ENCODE measurements at regions not wholly inside any gene's neighbourhood (a gene's known extent, or its start where the extent isn't known, plus 50 kb on each side); places are given as distances from the start of the nearest gene placed in this dataset.

DNA sequence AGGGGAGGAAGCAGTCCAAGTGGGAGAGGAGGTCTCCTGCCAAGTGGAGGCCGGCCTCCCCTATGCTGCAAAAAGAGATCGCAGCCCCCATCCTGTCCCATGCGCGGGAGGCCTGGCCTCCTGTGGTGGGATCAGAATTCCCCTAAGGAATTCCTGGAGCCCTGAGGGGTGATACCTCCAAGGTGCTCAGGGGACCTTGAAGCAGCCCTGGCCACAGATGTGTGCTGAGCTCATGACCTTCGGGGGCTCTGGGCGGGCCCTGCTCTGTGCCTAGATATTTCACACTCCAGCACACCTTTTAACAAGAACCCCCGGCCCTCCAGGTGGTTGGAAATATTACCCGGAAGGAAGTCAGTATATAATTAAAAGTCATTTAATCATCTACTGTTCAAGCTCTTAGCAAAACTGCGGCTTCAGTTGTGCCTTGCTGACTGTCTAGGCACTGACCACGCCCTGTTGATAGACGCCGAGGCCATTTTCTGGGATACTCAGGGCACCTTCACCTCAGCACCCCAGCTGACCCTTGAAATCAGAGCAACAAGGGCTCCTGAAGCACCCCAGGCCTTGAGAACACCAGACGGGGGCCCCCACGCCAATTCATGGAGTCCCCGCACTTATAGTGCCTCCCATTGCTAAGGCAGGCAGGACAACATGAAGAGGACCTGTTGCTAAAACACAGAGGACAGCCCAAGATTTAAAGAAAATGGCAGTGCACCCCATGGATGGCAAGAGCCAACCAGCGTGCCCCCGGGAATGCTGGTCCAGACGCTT lies 119.1 kb downstream of the NDUFA10 start:
- TF ChIP-seq, protein P1, sequence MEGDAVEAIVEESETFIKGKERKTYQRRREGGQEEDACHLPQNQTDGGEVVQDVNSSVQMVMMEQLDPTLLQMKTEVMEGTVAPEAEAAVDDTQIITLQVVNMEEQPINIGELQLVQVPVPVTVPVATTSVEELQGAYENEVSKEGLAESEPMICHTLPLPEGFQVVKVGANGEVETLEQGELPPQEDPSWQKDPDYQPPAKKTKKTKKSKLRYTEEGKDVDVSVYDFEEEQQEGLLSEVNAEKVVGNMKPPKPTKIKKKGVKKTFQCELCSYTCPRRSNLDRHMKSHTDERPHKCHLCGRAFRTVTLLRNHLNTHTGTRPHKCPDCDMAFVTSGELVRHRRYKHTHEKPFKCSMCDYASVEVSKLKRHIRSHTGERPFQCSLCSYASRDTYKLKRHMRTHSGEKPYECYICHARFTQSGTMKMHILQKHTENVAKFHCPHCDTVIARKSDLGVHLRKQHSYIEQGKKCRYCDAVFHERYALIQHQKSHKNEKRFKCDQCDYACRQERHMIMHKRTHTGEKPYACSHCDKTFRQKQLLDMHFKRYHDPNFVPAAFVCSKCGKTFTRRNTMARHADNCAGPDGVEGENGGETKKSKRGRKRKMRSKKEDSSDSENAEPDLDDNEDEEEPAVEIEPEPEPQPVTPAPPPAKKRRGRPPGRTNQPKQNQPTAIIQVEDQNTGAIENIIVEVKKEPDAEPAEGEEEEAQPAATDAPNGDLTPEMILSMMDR (conservative IDR thresholded peaks at IDR 0.05; ENCODE audit: control insufficient read depth, insufficient read depth, low read depth, low read length) = no peak
- no peak overlapping the region for H3K4me3 ChIP-seq (ENCODE audit: control insufficient read depth, low read depth, low read length)
- DNase-seq (ENCODE audit: low read depth) = no peak

DNA sequence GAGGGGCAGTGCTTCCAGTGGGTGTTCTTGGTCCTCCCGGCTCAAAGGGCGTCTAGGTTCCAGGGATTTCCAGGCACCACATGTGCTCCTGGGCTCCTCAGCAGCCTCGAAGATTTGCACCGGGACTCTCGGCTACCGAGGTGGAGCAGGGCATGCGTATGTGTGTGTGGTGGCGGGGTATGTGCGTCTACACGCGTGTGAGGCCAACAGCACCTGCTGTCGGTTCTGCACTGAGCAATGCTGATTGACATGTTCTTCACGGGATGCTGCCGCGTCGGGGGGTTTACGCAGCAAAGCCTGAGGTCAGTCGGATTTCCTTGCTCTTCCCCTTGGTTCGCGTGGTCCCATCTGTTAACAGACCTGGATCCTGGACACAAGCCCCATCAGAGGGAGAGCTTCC lies 119.8 kb downstream of the NDUFA10 start:
- H3K4me3 ChIP-seq (ENCODE audit: control insufficient read depth, low read depth, low read length) = no peak overlapping the region
- no peak for DNase-seq (ENCODE audit: low read depth)
- TF ChIP-seq, protein P1 (conservative IDR thresholded peaks at IDR 0.05; ENCODE audit: control insufficient read depth, insufficient read depth, low read depth, low read length) = no peak

DNA sequence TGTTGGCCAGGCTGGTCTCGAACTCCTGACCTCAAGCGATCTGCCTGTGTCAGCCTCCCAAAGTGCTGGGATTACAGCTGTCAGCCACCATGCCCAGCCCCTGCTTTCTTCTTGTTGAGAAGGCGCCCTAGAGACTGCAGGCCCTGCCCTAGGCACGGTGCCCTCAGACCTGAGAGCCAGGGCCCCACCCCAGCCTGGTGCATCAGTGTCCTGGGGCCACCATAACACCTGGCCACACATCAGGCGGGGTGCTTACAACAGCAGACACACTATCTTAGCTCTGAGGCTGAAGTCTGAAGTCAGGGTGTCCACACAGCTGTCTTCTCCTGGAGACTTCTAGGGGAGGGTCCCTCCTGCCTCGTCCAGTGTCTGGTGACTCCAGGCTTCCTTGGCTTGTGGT lies 120.6 kb downstream of the NDUFA10 start:
- TF ChIP-seq, protein P1 (conservative IDR thresholded peaks at IDR 0.05; ENCODE audit: control insufficient read depth, insufficient read depth, low read depth, low read length) = no peak
- no peak for DNase-seq (ENCODE audit: low read depth)
- no peak overlapping the region for H3K4me3 ChIP-seq (ENCODE audit: control insufficient read depth, low read depth, low read length)

DNA sequence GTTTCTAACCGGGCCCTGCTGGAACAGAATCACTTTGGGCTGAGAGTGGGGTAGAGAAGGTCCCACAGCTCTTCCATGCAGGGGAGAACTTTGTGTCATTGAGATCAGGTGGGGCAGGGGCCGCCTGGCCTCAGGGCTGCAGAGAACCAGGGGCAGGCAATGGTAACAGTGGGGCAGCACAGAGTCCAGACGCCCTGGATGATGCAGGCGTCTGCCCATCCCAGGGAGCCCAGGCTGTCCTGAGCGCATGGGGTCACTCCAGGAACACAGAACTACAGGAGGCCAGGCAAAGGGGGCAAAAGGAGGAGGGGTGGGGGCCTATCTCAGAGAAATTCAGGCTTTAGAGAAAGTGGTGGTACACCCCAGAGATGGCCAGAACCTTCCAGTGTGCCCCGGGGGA lies 121.3 kb downstream of the NDUFA10 start:
- no peak for DNase-seq (ENCODE audit: low read depth)
- no peak overlapping the region for H3K4me3 ChIP-seq (ENCODE audit: control insufficient read depth, low read depth, low read length)

DNA sequence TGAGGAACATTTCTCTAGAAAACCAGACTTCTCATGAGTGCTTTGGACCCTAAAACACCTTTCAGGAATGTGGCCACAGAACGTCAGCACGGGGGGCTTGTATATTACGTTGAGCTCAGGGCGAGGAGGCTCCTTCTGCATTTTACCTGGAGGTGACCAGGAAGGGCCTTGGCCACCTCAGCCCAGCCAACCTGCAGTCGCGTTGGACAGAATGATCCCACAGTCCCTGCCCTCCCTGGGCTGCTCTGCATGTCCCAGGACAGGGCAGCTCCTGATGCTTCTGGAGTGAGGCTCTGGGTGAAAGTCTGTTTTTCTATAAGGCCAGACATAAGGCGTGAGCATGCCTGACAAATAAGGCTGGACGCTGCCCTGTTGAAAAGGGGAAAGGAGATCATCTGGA lies 121.9 kb downstream of the NDUFA10 start:
- TF ChIP-seq, protein P1 (conservative IDR thresholded peaks at IDR 0.05; ENCODE audit: control insufficient read depth, insufficient read depth, low read depth, low read length) = no peak
- no peak overlapping the region for H3K4me3 ChIP-seq (ENCODE audit: control insufficient read depth, low read depth, low read length)
- no peak for DNase-seq (ENCODE audit: low read depth)

More for the DNA sequence above, 121.3 kb downstream of the NDUFA10 start:
- TF ChIP-seq, protein P1 (conservative IDR thresholded peaks at IDR 0.05; ENCODE audit: control insufficient read depth, insufficient read depth, low read depth, low read length) = no peak

DNA sequence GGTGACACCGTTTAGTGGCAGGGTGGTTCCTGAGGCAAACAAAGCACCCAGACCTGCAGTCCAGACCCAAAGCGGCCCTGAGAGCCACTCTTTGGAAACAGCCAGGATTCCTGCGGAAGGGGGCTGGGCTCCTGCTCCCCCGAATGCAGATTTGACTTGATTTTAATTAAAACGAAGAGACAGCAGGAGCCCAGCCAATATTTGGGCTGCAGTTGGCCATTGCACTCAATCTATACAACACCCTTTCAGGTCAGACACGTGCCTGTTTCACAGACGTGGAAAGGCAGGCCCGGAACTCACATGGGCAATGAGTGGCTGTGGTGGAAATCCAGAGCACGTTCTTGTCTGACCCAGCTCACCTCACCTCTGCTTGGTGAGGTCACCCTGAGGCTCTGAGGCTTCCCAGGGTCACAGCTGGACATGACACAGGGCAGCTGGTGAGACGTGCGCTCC lies 122.4 kb downstream of the NDUFA10 start:
- TF ChIP-seq, protein P1 (conservative IDR thresholded peaks at IDR 0.05; ENCODE audit: control insufficient read depth, insufficient read depth, low read depth, low read length) = no peak
- no peak for DNase-seq (ENCODE audit: low read depth)
- H3K4me3 ChIP-seq (ENCODE audit: control insufficient read depth, low read depth, low read length) = no peak overlapping the region
